ENCODE measurements at regions not wholly inside any gene's neighbourhood (a gene's known extent, or its start where the extent isn't known, plus 50 kb on each side); places are given as distances from the start of the nearest gene placed in this dataset.

DNA sequence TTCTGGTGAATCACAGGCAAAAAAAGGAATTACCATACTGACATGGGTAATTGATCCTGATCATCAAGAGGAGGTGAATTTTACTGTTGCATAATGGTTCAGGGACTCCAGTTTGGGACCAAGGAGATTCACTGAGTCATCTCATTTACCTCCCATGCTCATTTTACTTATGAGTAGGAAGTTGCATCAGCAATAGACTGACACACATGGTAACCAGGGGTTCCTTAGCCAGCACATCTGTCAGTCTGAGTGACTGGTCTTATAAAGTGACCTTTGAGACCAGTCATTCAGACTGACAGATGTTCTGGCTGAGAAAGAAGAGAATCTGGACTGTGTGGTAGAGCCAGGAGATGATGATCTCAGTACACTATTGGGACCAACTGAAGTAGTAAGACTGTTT is 384.6 kb upstream of the CD180 start:
- peaks cover 0 to 3% (median 1%) of the 10 kb centered on the region in 4 donors for H3K4me1 ChIP-seq (ENCODE audit: control insufficient read depth in 4 of 4, insufficient read depth in 4 of 4, low read length in 3 of 4)
- H3K27ac ChIP-seq (ENCODE audit: low read depth in 1 of 2, low read length in 2 of 2) = no peak overlapping the region
- TF ChIP-seq, protein P1, sequence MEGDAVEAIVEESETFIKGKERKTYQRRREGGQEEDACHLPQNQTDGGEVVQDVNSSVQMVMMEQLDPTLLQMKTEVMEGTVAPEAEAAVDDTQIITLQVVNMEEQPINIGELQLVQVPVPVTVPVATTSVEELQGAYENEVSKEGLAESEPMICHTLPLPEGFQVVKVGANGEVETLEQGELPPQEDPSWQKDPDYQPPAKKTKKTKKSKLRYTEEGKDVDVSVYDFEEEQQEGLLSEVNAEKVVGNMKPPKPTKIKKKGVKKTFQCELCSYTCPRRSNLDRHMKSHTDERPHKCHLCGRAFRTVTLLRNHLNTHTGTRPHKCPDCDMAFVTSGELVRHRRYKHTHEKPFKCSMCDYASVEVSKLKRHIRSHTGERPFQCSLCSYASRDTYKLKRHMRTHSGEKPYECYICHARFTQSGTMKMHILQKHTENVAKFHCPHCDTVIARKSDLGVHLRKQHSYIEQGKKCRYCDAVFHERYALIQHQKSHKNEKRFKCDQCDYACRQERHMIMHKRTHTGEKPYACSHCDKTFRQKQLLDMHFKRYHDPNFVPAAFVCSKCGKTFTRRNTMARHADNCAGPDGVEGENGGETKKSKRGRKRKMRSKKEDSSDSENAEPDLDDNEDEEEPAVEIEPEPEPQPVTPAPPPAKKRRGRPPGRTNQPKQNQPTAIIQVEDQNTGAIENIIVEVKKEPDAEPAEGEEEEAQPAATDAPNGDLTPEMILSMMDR (IDR thresholded peaks at IDR 0.05; ENCODE audit: low read depth, low read length, missing input control) = no peak
- TF ChIP-seq JUND (IDR thresholded peaks at IDR 0.05) (no peak), HNF4G (IDR thresholded peaks at IDR 0.05) (no peak), NR2F2 (IDR thresholded peaks at IDR 0.05) (no peak), FOXA2 (IDR thresholded peaks at IDR 0.05) (no peak), RAD21 (IDR thresholded peaks at IDR 0.05) (no peak), TAF1 (conservative IDR thresholded peaks at IDR 0.05) (no peak), GABPA (IDR thresholded peaks at IDR 0.05 in 1 of 2, conservative IDR thresholded peaks at IDR 0.05 in 1 of 2) (no peak), YY1 (IDR thresholded peaks at IDR 0.05) (no peak), EGR1 (IDR thresholded peaks at IDR 0.05; ENCODE audit: low read depth in 2 of 2) (no peak), FOXA1 (IDR thresholded peaks at IDR 0.05) (no peak)
- TF ChIP-seq, protein P2, sequence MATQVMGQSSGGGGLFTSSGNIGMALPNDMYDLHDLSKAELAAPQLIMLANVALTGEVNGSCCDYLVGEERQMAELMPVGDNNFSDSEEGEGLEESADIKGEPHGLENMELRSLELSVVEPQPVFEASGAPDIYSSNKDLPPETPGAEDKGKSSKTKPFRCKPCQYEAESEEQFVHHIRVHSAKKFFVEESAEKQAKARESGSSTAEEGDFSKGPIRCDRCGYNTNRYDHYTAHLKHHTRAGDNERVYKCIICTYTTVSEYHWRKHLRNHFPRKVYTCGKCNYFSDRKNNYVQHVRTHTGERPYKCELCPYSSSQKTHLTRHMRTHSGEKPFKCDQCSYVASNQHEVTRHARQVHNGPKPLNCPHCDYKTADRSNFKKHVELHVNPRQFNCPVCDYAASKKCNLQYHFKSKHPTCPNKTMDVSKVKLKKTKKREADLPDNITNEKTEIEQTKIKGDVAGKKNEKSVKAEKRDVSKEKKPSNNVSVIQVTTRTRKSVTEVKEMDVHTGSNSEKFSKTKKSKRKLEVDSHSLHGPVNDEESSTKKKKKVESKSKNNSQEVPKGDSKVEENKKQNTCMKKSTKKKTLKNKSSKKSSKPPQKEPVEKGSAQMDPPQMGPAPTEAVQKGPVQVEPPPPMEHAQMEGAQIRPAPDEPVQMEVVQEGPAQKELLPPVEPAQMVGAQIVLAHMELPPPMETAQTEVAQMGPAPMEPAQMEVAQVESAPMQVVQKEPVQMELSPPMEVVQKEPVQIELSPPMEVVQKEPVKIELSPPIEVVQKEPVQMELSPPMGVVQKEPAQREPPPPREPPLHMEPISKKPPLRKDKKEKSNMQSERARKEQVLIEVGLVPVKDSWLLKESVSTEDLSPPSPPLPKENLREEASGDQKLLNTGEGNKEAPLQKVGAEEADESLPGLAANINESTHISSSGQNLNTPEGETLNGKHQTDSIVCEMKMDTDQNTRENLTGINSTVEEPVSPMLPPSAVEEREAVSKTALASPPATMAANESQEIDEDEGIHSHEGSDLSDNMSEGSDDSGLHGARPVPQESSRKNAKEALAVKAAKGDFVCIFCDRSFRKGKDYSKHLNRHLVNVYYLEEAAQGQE (IDR thresholded peaks at IDR 0.05) = no peak
- TF ChIP-seq, protein P3, sequence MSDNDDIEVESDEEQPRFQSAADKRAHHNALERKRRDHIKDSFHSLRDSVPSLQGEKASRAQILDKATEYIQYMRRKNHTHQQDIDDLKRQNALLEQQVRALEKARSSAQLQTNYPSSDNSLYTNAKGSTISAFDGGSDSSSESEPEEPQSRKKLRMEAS (IDR thresholded peaks at IDR 0.05) = no peak
- no peaks in the 10 kb centered on the region for H3K36me3 ChIP-seq (ENCODE audit: control insufficient read depth in 4 of 4, insufficient read depth in 3 of 4, low read depth in 1 of 4, low read length in 3 of 4)
- no peak overlapping the region for H3K4me3 ChIP-seq (ENCODE audit: low read depth in 1 of 3, low read length in 3 of 3)
- no peak overlapping the region for H3K9ac ChIP-seq (ENCODE audit: low read depth in 1 of 2, low read length in 2 of 2)
- no peaks in the 10 kb centered on the region for H3K27me3 ChIP-seq (ENCODE audit: control insufficient read depth in 4 of 4, insufficient read depth in 4 of 4, low read length in 3 of 4)
- DNase-seq (ENCODE audit: low spot score) = no peak
- H3K9me3 ChIP-seq (ENCODE audit: control insufficient read depth in 4 of 4, low read length in 3 of 4) = no peaks in the 10 kb centered on the region

DNA sequence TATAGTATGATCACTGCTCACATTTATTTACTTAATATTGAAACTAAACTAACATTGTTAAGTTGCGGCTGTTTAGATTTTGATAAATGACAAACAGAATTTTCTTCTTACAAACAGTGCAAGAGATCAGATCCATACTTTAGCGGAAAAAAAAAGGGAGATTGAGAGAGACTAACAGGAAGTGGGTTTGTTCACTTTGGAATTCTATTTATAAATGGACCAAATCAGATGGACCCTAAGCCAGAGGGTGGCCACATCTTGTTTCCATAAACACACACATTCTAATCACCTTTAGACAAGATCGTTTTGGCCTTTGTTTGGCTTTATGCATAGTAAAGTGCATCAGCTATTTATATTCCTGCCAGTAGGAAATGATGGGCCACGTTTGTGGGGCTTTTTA is 381.4 kb upstream of the CD180 start:
- WGBS = 61% methylated on average over 4 of the region's 4 CpGs
- Histone ChIP-seq H3K4me1 (ENCODE audit: control insufficient read depth in 4 of 4, insufficient read depth in 4 of 4, low read length in 3 of 4) (peaks cover 0 to 4% (median 3%) of the 10 kb centered on the region in 4 donors), H3K4me3 (ENCODE audit: low read depth in 1 of 3, low read length in 3 of 3) (no peak overlapping the region), H3K27ac (ENCODE audit: low read depth in 1 of 2, low read length in 2 of 2) (no peak overlapping the region), H3K9ac (ENCODE audit: low read depth in 1 of 2, low read length in 2 of 2) (no peak overlapping the region), H3K27me3 (ENCODE audit: control insufficient read depth in 4 of 4, insufficient read depth in 4 of 4, low read length in 3 of 4) (no peaks in the 10 kb centered on the region), H3K36me3 (ENCODE audit: control insufficient read depth in 4 of 4, insufficient read depth in 3 of 4, low read depth in 1 of 4, low read length in 3 of 4) (no peaks in the 10 kb centered on the region), H3K9me3 (ENCODE audit: control insufficient read depth in 4 of 4, low read length in 3 of 4) (peaks cover 0 to 2% (median 0%) of the 10 kb centered on the region in 4 donors)
- no peak for DNase-seq (ENCODE audit: low spot score)
- TF ChIP-seq EGR1 (IDR thresholded peaks at IDR 0.05; ENCODE audit: low read depth in 2 of 2) (no peak), FOXA1 (IDR thresholded peaks at IDR 0.05) (no peak), SP1 (IDR thresholded peaks at IDR 0.05) (no peak), HNF4A (conservative IDR thresholded peaks at IDR 0.05) (no peak), FOXA2 (IDR thresholded peaks at IDR 0.05) (no peak), TAF1 (conservative IDR thresholded peaks at IDR 0.05) (no peak), JUND (IDR thresholded peaks at IDR 0.05) (no peak), RXRA (IDR thresholded peaks at IDR 0.05) (no peak), GABPA (IDR thresholded peaks at IDR 0.05 in 1 of 2, conservative IDR thresholded peaks at IDR 0.05 in 1 of 2) (no peak), RAD21 (IDR thresholded peaks at IDR 0.05) (no peak), HNF4G (IDR thresholded peaks at IDR 0.05) (no peak)
- TF ChIP-seq, protein P4, sequence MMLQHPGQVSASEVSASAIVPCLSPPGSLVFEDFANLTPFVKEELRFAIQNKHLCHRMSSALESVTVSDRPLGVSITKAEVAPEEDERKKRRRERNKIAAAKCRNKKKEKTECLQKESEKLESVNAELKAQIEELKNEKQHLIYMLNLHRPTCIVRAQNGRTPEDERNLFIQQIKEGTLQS (IDR thresholded peaks at IDR 0.05) = no peak
- TF ChIP-seq, protein P1 (IDR thresholded peaks at IDR 0.05; ENCODE audit: low read depth, low read length, missing input control) = no peak
- TF ChIP-seq, protein P5, sequence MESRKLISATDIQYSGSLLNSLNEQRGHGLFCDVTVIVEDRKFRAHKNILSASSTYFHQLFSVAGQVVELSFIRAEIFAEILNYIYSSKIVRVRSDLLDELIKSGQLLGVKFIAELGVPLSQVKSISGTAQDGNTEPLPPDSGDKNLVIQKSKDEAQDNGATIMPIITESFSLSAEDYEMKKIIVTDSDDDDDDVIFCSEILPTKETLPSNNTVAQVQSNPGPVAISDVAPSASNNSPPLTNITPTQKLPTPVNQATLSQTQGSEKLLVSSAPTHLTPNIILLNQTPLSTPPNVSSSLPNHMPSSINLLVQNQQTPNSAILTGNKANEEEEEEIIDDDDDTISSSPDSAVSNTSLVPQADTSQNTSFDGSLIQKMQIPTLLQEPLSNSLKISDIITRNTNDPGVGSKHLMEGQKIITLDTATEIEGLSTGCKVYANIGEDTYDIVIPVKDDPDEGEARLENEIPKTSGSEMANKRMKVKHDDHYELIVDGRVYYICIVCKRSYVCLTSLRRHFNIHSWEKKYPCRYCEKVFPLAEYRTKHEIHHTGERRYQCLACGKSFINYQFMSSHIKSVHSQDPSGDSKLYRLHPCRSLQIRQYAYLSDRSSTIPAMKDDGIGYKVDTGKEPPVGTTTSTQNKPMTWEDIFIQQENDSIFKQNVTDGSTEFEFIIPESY (IDR thresholded peaks at IDR 0.05) = no peak
- TF ChIP-seq, protein P2 (IDR thresholded peaks at IDR 0.05) = no peak

All from liver (tissue), 8 donors.